GM21528 (cell line): ENCODE measurements at regions not wholly inside any gene's neighbourhood (a gene's known extent, or its start where the extent isn't known, plus 50 kb on each side); places are given as distances from the start of the nearest gene placed in this dataset.
A peak's percentile ranks its signal among the peaks of the same experiment; 100 is the strongest.

Source experiments
- ATAC-seq: cut with Tn5 transposase; IDR thresholded peaks from one replicate; pipeline ENCODE4 v1.9.1; 2021; ENCODE audit warnings: mild to moderate bottlenecking, moderate library complexity; ENCODE audit not compliant: unreplicated experiment, low FRiP score

GRCh38 chr4:159003420-159004253 is 99.2 kb upstream of the RAPGEF2 start:
- no peak for ATAC-seq

- ATAC-seq = no peak
Measured at GRCh38 chr4:159006202-159006601, 96.7 kb upstream of the RAPGEF2 start.

- no peak for ATAC-seq
Measured at GRCh38 chr4:159008671-159009070, 94.2 kb upstream of the RAPGEF2 start.

- no peak for ATAC-seq
Measured at GRCh38 chr4:159009521-159009920, 93.4 kb upstream of the RAPGEF2 start.

DNA sequence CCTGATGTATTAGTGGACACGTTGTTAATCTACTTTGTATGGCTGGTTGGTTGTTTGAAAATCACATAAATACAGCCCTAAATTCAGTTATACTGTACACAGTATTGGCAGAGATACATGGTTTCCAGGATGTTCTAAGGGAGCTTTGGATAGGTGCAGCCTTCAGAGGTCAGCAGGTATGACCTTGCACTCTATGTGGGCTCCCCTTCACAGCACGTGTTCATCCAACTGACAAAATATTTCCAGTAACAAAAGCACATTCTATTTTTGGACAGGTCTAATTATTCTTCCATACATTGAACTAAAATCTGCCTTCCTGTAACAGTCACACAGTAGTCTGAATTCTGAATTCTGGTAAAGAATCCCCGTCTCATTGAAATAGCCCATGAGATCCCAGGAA is 92.8 kb upstream of the RAPGEF2 start:
- no peak for ATAC-seq

DNA sequence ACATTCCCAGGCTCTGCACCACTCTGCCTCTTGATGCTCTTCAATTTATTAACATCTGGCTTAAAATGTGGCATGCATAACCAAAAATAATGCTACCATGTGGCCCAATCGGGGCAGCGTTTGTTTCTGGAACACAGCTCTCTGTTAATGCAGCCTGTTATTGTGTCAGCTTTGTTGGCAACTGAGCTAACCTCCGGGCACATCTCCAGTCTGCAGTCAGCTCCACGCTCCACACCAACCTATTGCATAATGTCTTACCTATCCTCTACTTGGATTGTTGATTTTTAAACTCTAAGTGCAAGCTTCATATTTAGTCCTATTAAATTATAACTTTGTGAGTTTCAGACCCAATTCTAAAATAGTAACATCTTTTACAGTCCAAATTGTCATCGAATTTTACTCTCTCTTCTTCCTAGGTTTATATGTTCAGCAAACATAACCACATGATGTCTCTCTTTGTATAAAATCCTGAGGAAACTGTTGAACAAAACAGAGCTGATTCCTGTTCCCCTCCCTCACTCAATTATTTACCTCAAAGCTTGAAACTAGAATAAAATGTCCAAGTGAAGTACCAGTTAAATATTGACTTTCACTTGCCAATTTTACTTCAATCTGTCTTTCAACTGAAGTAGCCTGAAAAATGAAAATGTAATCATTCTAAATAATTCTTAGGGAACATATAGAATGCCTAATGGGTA is 92.2 kb upstream of the RAPGEF2 start:
- no peak for ATAC-seq

GRCh38 chr4:159012381-159012780 is 90.5 kb upstream of the RAPGEF2 start:
- ATAC-seq = no peak

DNA sequence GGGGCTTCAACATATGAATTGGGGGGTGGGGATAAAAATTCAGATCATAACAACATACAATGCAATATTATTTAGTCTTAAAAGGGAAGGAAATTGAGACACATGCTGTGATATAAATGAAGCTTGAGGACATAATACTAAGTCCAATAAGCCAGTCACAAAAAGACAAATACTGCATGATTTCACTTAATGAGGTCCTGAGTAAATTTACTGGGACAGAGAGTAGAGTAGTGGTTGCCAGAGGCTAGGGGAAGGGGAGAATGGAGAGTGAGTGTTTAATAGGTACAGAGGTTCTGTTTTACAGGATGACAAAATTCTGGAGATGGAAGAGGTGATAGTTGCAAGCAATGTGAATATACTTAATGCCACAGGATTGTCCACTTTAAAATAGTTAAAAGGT is 89.2 kb upstream of the RAPGEF2 start:
- ATAC-seq = no peak

GRCh38 chr4:159014859-159015258 is 88.0 kb upstream of the RAPGEF2 start:
- no peak for ATAC-seq

DNA sequence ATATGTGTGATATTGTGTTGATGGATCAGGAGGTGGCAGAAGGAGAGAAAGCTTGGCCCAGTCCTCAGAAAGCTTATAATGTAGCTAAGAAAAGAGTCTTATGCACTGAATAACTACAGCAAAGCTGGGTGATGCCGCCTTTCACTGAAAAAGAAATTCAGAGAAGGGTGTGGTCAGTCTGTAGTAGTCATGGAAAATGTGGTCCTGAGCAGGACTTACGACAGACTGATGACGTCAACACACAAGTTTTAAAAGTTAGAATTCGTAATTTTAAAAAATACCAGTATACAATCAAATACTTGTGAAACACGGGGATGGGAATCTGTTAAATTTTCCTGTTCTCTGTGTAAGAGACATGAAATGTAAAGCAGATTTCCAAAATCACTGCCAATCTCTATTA is 87.0 kb upstream of the RAPGEF2 start:
- no peak for ATAC-seq

GRCh38 chr4:159016593-159017024 is 86.3 kb upstream of the RAPGEF2 start:
- ATAC-seq = peak; percentile 60

DNA sequence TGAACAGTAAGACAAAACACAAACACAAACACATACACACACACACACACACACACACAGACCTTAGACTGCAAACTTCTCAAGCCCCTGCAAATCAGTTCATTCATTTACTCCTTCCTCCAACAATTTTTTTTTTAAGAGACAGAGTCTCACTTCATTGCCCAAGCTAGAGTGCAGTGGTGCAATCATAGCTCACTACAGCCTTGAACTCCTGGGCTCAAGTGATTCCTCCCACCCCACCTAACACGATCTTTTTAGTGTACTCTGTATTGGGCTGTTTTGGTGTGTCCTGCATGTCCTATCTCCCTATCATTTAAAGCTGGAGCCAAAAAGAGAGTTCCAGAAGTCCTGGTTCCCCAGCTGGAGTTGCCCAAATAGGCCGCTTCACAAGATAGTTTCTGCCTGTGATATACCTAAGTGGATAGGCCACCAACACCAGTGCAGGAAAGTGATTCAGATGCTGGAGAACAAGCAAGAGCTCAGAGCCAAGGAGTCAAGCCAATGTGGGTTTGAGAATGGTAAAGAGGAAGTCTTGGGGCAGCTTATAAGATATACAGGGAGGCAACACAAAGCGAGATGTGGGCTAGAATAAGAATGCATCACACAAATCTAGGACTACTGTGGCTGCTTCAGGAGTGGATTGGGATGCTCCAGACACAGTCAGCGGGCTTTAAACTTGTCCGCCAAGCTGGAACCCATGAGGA is 85.4 kb upstream of the RAPGEF2 start:
- peak; percentile 29 for ATAC-seq

DNA sequence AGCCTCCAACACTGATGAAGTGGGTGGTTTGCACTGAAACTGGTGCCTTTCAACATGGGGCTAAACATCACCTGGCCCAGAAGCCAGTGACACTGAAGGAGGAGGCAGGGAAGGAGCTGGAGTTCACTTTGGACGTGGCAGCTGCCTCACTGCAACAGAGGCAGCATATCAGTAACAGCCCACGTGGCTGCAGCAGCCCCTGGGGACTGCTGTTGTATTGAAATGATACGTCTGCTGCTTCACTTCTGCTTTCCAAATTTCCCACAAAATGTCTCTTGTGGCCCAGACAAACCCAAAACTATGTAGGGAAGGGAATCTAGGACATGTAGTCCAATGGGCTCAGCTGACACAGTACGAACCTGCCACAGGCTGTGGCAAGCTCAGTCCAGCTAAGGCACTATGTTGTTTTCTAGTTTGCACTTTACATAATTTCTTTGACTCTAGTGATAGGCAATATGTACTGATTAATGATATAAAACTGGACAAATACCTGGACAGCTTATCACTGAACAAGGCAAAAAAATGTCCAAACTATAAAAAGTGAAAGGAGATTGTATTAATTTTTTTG is 84.7 kb upstream of the RAPGEF2 start:
- ATAC-seq = peak; percentile 92

- no peak for ATAC-seq
Measured at GRCh38 chr4:159019356-159019755, 83.5 kb upstream of the RAPGEF2 start.

- ATAC-seq = no peak
Measured at GRCh38 chr4:159021597-159022385, 81.1 kb upstream of the RAPGEF2 start.

DNA sequence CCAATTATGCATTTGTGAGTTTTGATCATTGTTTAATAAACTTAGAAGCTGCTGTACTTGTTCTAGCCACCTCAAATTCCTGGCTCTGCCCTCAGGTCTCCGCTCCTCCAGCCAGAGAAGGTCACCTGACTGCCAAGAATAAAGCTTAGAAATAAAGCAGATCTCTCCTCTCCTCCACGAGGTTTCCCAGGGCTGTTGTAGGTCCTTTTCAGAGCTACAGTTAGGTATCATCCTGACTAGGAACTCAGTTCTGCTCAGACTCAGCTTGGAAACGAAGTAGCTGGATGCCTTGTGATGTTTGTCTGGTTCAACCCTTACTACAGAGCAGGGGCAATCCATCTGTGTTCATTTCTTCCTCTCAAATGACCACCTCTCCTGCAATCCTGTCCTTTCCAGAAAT is 79.1 kb upstream of the RAPGEF2 start:
- ATAC-seq = no peak

GRCh38 chr4:159024266-159024665 is 78.6 kb upstream of the RAPGEF2 start:
- no peak for ATAC-seq

- ATAC-seq = no peak
Measured at GRCh38 chr4:159024828-159025227, 78.1 kb upstream of the RAPGEF2 start.

DNA sequence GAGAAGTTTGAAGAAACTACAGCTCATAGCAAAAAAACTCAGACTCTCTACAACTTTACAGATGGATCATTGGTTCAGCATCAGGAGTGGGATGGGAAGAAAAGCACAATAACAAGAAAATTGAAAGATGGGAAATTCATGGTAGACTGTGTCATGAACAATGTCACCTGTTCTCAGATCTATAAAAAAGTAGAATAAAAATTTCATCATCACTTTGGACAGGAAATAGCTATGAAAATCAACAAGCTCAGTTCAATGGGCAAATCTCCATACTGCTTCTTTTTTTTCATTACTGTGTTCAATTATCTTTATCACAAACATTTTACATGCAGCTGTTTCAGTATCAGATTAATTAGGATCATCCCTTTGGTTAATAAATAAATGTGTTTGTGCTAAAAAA is 76.5 kb upstream of the RAPGEF2 start:
- no peak for ATAC-seq

- ATAC-seq = peak; percentile 59
Measured at GRCh38 chr4:159027535-159027934, 75.3 kb upstream of the RAPGEF2 start.
